ENCODE measurements at regions not wholly inside any gene's neighbourhood (a gene's known extent, or its start where the extent isn't known, plus 50 kb on each side); places are given as distances from the start of the nearest gene placed in this dataset.

GRCh38 chr1:103247517-103247916 is 139.2 kb upstream of the COL11A1 start:
- H3K4me2 ChIP-seq (ENCODE audit: low read length) = no peak overlapping the region
- H2AFZ ChIP-seq (ENCODE audit: low read length) = no peak overlapping the region
- no peaks in the 10 kb centered on the region for H3K9me3 ChIP-seq (ENCODE audit: low read length)
- no peaks in the 10 kb centered on the region for H3K9me2 ChIP-seq (ENCODE audit: insufficient read depth, low read length)
- H3K4me1 ChIP-seq (ENCODE audit: insufficient read depth, low read length, poor library complexity, severe bottlenecking) = no peaks in the 10 kb centered on the region
- POLR2A ChIA-PET = interaction anchor here (1.1 kb wide), 1 partner anchor 10 kb away, joined by 3 read pairs; no protein-coding TSS in a partner anchor
- no peaks in the 10 kb centered on the region for H3K79me2 ChIP-seq (ENCODE audit: insufficient read depth, low read depth, low read length)
- no peaks in the 10 kb centered on the region for H3K36me3 ChIP-seq (ENCODE audit: insufficient read depth, low read length)
- H3K4me3 ChIP-seq (ENCODE audit: low read depth, low read length, poor library complexity, severe bottlenecking) = no peak overlapping the region
- no peaks in the 10 kb centered on the region for H4K20me1 ChIP-seq (ENCODE audit: insufficient read depth, low read length)
- DNase-seq (ENCODE audit: low spot score) = no peak
- CTCF ChIA-PET (ENCODE audit: unreplicated experiment) = no interaction called here
- TF ChIP-seq CTCF (conservative IDR thresholded peaks at IDR 0.05; ENCODE audit: low read length) = no peak
- TF ChIP-seq EZH2phosphoT487 (IDR thresholded peaks at IDR 0.05; ENCODE audit: borderline replicate concordance, low read depth, low read length) = no peak
- intact Hi-C loops (cut with micrococcal nuclease; ENCODE audit: unreplicated experiment) = no loop called here
- BruUV-seq (replicated peaks) = no TSS peak
- H3K27ac ChIP-seq (ENCODE audit: low read depth, low read length, poor library complexity, severe bottlenecking) = no peak overlapping the region

GRCh38 chr1:103243481-103243880 is 135.2 kb upstream of the COL11A1 start:
- H3K36me3 ChIP-seq (ENCODE audit: insufficient read depth, low read length) = no peaks in the 10 kb centered on the region
- CTCF ChIA-PET (ENCODE audit: unreplicated experiment) = no interaction called here
- intact Hi-C loops (cut with micrococcal nuclease; ENCODE audit: unreplicated experiment) = no loop called here
- BruUV-seq (replicated peaks) = no TSS peak
- H3K27ac ChIP-seq (ENCODE audit: low read depth, low read length, poor library complexity, severe bottlenecking) = no peak overlapping the region
- H3K4me3 ChIP-seq (ENCODE audit: low read depth, low read length, poor library complexity, severe bottlenecking) = no peak overlapping the region
- H3K4me1 ChIP-seq (ENCODE audit: insufficient read depth, low read length, poor library complexity, severe bottlenecking) = no peaks in the 10 kb centered on the region
- no peak overlapping the region for H2AFZ ChIP-seq (ENCODE audit: low read length)
- no peaks in the 10 kb centered on the region for H4K20me1 ChIP-seq (ENCODE audit: insufficient read depth, low read length)
- H3K9me2 ChIP-seq (ENCODE audit: insufficient read depth, low read length) = no peaks in the 10 kb centered on the region
- no peak for TF ChIP-seq EZH2phosphoT487 (IDR thresholded peaks at IDR 0.05; ENCODE audit: borderline replicate concordance, low read depth, low read length)
- no peak for TF ChIP-seq CTCF (conservative IDR thresholded peaks at IDR 0.05; ENCODE audit: low read length)
- H3K9me3 ChIP-seq (ENCODE audit: low read length) = no peaks in the 10 kb centered on the region
- POLR2A ChIA-PET = interaction anchor here (1.6 kb wide), 1 partner anchor 13 kb away, joined by 4 read pairs; no protein-coding TSS in a partner anchor
- no peak for DNase-seq (ENCODE audit: low spot score)
- no peaks in the 10 kb centered on the region for H3K79me2 ChIP-seq (ENCODE audit: insufficient read depth, low read depth, low read length)
- H3K4me2 ChIP-seq (ENCODE audit: low read length) = no peak overlapping the region

- DNase-seq (ENCODE audit: low spot score) = no peak
- Histone ChIP-seq H3K9me2 (ENCODE audit: insufficient read depth, low read length) (no peaks in the 10 kb centered on the region), H2AFZ (ENCODE audit: low read length) (no peak overlapping the region), H3K4me1 (ENCODE audit: insufficient read depth, low read length, poor library complexity, severe bottlenecking) (no peaks in the 10 kb centered on the region), H3K4me2 (ENCODE audit: low read length) (no peak overlapping the region), H3K27ac (ENCODE audit: low read depth, low read length, poor library complexity, severe bottlenecking) (no peak overlapping the region), H3K4me3 (ENCODE audit: low read depth, low read length, poor library complexity, severe bottlenecking) (no peak overlapping the region), H3K79me2 (ENCODE audit: insufficient read depth, low read depth, low read length) (no peaks in the 10 kb centered on the region), H4K20me1 (ENCODE audit: insufficient read depth, low read length) (no peaks in the 10 kb centered on the region), H3K9me3 (ENCODE audit: low read length) (no peaks in the 10 kb centered on the region), H3K36me3 (ENCODE audit: insufficient read depth, low read length) (no peaks in the 10 kb centered on the region)
- POLR2A ChIA-PET = interaction anchor here (1.5 kb wide), 1 partner anchor 25 kb away, joined by 4 read pairs; no protein-coding TSS in a partner anchor
- TF ChIP-seq CTCF (conservative IDR thresholded peaks at IDR 0.05; ENCODE audit: low read length) (no peak), EZH2phosphoT487 (IDR thresholded peaks at IDR 0.05; ENCODE audit: borderline replicate concordance, low read depth, low read length) (no peak)
- intact Hi-C loops (cut with micrococcal nuclease; ENCODE audit: unreplicated experiment) = loop anchor here (10.0 kb wide), 1 partner anchor 134 kb away; the partner anchor contains the start of gene COL11A1
- no TSS peak for BruUV-seq (replicated peaks)
- CTCF ChIA-PET (ENCODE audit: unreplicated experiment) = no interaction called here
Observed at GRCh38 chr1:103239034-103239433, 130.7 kb upstream of the COL11A1 start.

Data from OCI-LY7 (cell line).